ENCODE measurements at regions not wholly inside any gene's neighbourhood (a gene's known extent, or its start where the extent isn't known, plus 50 kb on each side); places are given as distances from the start of the nearest gene placed in this dataset.

GRCh38 chr4:33395731-33396485 is 2675.7 kb downstream of the PCDH7 start:
- H3K27me3 Mint-ChIP-seq, result no peaks in the 10 kb centered on the region
- H3K36me3 Mint-ChIP-seq, result no peaks in the 10 kb centered on the region
- H3K9me3 Mint-ChIP-seq, result no peaks in the 10 kb centered on the region
- no peak for TF ChIP-seq CTCF (conservative IDR thresholded peaks at IDR 0.05)
- DNase-seq (ENCODE audit: extremely low spot score, unreplicated experiment), result no peak
- H3K4me3 Mint-ChIP-seq, result no peak overlapping the region
- H3K4me1 Mint-ChIP-seq (ENCODE audit: unreplicated experiment), result no peaks in the 10 kb centered on the region
- H3K27ac Mint-ChIP-seq, result no peak overlapping the region

GRCh38 chr4:33400504-33400903 is 2680.3 kb downstream of the PCDH7 start:
- no peaks in the 10 kb centered on the region for H3K4me1 Mint-ChIP-seq (ENCODE audit: unreplicated experiment)
- H3K4me3 Mint-ChIP-seq, result no peak overlapping the region
- H3K27me3 Mint-ChIP-seq, result no peaks in the 10 kb centered on the region
- no peak overlapping the region for H3K27ac Mint-ChIP-seq
- no peak for TF ChIP-seq CTCF (conservative IDR thresholded peaks at IDR 0.05)
- H3K36me3 Mint-ChIP-seq, result no peaks in the 10 kb centered on the region
- DNase-seq (ENCODE audit: extremely low spot score, unreplicated experiment), result no peak
- no peaks in the 10 kb centered on the region for H3K9me3 Mint-ChIP-seq

GRCh38 chr4:33407496-33407895 is 2687.3 kb downstream of the PCDH7 start:
- Mint-ChIP-seq H3K27me3 (no peaks in the 10 kb centered on the region), H3K27ac (no peak overlapping the region), H3K4me3 (no peak overlapping the region), H3K4me1 (ENCODE audit: unreplicated experiment) (no peaks in the 10 kb centered on the region), H3K9me3 (no peaks in the 10 kb centered on the region), H3K36me3 (no peaks in the 10 kb centered on the region)
- no peak for DNase-seq (ENCODE audit: extremely low spot score, unreplicated experiment)
- no peak for TF ChIP-seq CTCF (conservative IDR thresholded peaks at IDR 0.05)

GRCh38 chr4:33411182-33411581 is 2691.0 kb downstream of the PCDH7 start:
- TF ChIP-seq CTCF (conservative IDR thresholded peaks at IDR 0.05), result no peak
- DNase-seq (ENCODE audit: extremely low spot score, unreplicated experiment), result no peak
- H3K27me3 Mint-ChIP-seq, result no peaks in the 10 kb centered on the region
- peaks cover 9% of the 10 kb centered on the region for H3K9me3 Mint-ChIP-seq
- H3K36me3 Mint-ChIP-seq, result no peaks in the 10 kb centered on the region
- H3K4me3 Mint-ChIP-seq, result no peak overlapping the region
- no peak overlapping the region for H3K27ac Mint-ChIP-seq
- H3K4me1 Mint-ChIP-seq (ENCODE audit: unreplicated experiment), result no peaks in the 10 kb centered on the region

GRCh38 chr4:33421887-33422286 is 2701.7 kb downstream of the PCDH7 start:
- no peak for TF ChIP-seq CTCF (conservative IDR thresholded peaks at IDR 0.05)

More at GRCh38 chr4:33421887-33422286, 2701.7 kb downstream of the PCDH7 start:
- Mint-ChIP-seq H3K36me3 (no peaks in the 10 kb centered on the region), H3K4me1 (ENCODE audit: unreplicated experiment) (peaks cover 14% of the 10 kb centered on the region), H3K4me3 (no peak overlapping the region), H3K27me3 (no peaks in the 10 kb centered on the region), H3K9me3 (peaks cover 5% of the 10 kb centered on the region), H3K27ac (no peak overlapping the region)
- no peak for DNase-seq (ENCODE audit: extremely low spot score, unreplicated experiment)

Data from type B pancreatic cell (in vitro differentiated cells).